ENCODE measurements at regions not wholly inside any gene's neighbourhood (a gene's known extent, or its start where the extent isn't known, plus 50 kb on each side); places are given as distances from the start of the nearest gene placed in this dataset.
"Not testable (repeated sequence)": the region's sequence is repeated elsewhere in the genome, so short reads cannot be mapped to it uniquely, and the experiment has no call there.

DNA sequence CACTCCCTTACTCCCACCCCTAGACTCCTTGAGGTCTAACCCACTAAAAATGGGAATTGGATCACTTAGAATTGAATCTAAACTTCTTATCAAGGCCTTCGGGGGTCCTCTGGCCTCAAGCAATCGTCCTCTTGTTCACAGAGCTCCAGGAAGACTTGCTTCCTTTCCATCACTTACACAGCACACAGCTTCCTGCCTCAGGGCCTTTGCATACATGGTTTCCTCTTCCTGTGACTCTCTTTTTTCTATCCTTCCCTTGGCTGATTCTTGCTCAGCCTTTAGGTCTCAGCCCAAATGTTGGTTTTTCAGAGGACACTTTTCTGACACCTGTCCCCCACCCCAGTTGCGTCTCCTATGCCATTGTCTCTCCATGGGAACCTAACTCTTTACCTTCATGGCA, 50.0 kb upstream of the ALDH1B1 start:
- DNase-seq (ENCODE audit: low read depth in 2 of 2), result no peak

DNA sequence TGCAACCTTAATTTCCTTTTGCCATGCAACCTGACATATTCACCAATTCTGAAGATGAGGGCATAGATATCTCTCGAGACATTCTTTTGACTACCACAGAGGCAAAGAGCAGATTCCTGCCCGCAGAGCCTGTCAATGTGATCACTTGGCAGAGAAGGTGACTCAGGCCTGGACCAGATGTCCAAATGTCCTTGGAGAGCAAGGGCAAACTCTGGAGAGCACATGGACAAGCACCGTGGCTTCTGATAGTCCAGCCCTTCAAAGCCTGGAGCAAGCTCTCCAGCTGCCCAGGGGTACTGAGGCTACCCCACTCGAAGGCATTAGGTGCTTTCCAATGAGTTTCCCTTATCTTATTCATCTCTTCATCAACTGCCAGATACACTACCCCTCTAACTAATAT, 50.4 kb upstream of the ALDH1B1 start:
- DNase-seq (ENCODE audit: low read depth in 2 of 2), result no peak

DNA sequence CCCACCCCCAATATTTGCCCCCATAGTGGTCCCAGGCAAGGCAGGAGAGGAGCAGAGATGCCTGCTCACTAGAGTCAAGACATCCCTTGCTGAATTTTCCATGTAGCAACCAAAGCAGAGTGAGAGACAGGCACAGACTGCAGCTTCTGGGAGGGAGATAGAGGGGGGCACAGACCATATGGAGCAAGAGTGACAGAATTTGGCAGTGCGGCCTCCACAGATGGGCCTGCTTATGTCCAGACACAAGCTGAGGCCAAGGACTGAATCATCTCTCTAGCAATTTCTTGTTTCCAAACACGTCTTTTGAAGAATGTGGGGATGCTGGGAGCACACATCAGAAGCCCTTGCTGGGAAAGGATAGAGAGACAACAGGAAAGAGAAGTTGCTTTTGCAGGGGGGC, 53.0 kb upstream of the ALDH1B1 start:
- DNase-seq (ENCODE audit: low read depth in 2 of 2), result no peak

DNA sequence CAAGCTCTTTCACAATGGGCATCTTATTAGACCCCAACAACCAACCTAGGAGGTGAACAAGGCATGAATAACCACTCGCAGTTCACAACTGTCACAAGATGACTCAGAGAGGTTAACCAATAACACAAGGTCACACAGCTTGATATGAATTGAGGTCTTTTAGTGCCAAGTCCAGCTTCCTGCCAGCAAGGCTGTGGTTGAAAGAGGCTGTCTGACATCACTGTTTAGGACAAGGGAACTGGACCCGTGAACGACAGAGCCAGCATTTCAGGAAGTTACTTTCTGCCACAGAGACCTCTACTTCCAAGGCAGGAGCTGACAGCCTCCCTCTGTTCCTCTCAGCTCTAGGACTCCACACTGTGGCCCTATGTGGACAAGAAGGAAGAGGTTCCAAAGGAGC, 53.4 kb upstream of the ALDH1B1 start:
- DNase-seq (ENCODE audit: low read depth in 2 of 2), result no peak

DNA sequence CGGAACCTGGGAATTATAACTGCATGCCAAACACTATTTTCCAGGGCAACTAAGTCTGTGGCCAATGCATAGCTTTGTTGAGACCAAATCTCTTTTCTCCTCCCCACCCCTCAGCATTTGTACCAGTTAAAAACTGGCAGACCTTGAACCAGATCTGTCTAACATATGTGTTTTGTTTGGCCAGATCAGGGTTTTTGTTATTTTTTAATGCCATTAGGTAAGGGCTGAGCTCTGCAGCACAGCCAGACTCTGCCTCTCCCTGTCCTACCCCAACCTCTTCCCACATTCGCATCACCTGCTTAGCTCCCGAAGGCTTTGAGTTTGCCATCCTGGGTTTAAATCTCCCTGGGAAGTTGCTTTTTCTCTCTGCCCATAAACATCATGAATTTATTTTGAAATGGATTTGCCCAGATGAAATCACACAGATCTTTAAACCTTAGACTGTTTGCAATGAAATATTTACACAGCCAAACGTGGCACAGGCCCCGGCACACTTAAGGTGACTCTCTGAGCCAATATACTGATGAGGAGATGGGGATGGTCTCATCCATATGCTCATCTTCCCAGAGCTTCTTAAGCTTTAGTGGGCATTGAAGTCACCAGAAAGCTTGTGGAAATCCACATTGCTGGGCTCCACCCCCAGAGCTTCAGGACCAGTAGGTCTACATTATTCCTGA, 54.0 kb upstream of the ALDH1B1 start:
- no peak for DNase-seq (ENCODE audit: low read depth in 2 of 2)

DNA sequence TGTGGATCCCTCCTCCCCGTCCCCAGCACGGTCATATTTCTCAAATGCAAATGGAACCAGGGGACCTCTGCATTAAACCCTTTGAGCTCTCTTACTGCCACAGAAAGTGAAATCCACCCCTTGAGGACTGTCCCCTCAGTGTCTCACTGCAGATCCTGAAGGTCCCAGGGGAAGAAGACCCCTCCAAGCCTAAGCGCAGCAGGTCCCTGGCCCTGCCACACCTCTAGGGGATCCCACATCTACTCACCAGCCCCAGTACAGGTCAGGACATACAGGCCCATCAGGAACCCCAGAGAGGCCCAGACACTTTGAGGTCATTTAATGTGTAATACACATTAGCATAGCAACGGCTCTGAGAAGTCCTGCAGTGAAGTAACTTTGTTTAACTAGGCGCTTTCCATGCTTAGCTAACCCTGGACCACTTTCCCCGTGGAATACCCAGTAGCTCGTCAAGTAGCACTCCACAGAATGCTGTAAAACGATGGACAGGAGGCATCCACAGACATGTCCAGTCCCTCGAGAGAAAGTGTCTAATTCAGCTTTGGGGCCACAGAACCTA, 54.7 kb upstream of the ALDH1B1 start:
- no peak for DNase-seq (ENCODE audit: low read depth in 2 of 2)

DNA sequence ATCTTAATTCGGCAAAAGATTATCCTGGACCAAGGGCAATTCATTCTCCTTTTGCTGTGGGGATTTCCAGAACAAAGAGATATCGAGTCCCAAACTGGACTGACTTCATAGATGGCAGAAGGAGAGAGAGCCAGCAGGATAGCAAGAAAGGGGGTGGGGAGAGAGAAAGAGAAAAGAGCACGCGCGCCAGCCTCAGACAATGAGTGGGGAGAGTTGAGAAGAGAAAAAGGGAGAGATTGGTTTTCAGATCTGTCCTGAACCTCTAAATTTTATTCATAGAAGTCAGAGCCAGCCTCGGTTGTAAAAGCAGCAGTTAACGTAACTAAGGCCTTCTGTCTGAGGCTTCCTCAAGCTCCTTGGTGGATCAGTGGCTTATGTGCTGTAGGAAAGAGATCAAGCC, 55.3 kb upstream of the ALDH1B1 start:
- DNase-seq (ENCODE audit: low read depth in 2 of 2), result no peak

DNA sequence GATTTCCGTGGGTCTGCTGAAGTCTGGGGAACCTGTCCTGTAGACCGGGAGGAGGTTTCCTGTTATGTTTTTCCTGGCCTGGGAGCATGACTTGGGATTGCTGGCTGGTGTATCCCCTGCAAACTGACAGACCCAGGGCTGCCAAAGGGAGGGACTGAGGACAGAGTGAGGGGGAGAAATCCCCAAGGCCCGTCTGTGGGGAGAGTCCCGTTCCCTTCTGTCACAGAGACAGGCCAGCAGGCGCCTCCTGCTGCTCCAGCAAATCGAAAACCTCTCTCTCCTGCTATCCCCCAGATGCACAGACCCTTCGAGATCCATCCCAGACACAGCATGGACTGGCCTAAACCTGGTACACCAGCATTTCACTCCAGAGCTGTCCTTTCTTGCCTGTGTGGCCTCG, 56.2 kb upstream of the ALDH1B1 start:
- no peak for DNase-seq (ENCODE audit: low read depth in 2 of 2)

DNA sequence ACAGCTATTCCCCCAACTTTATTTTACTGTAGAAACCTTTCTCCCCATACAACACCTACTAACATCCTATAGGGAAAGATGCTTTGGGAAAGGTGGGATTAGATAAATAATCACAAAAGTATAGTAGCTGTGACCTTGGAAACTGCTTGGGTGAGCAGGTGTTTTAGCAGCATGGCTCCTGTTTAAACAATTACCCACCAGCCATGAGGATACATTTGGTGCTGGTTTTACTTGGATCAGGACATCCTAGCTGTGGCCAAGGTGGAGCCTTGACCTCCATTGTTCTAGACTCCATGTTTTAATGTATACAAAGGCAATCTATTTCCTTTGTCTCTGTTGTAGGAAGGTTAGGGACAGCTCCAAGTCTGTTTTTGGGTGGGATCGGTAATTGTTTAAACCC, 56.8 kb upstream of the ALDH1B1 start:
- DNase-seq (ENCODE audit: low read depth in 2 of 2), result no peak

DNA sequence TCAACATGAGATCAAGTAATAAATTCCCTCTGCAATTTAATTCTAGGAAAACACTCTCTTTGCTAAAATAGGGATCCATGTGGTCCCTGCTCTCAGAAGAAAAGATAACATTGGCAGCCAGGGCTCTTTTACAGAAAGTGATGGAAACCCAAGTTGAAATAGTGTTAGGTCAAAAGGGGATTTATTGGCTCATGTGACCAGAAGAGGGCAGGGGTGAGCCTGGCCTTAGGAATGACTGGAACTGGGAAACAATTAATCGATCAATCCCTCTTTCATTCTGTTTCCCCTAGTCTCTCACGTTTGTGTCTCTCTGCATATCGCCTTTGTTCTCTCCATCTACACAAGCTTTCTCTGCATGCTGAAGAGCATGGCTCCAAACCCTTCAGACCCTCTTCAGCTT, 58.3 kb upstream of the ALDH1B1 start:
- DNase-seq (ENCODE audit: low read depth in 2 of 2), result no peak

DNA sequence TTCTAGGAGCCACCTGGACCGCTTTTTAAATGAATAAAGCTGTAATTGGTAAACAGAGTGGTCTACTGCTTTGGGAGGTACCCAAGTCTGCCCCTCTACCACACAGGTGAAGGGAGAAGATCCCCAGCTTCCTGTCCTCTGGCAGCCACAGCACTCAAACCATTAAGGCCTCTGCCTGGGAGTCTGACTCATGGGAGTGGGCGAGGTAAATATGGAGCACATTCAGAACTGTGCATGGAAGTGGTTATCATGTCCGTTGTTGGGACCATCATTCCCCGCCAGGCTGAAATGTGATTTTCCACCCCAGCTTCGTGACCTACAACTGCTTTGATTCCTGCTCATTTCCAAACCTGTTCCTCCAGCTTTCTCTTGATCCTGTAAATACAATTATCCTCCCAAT, 59.5 kb upstream of the ALDH1B1 start:
- DNase-seq (ENCODE audit: low read depth in 2 of 2), result no peak

DNA sequence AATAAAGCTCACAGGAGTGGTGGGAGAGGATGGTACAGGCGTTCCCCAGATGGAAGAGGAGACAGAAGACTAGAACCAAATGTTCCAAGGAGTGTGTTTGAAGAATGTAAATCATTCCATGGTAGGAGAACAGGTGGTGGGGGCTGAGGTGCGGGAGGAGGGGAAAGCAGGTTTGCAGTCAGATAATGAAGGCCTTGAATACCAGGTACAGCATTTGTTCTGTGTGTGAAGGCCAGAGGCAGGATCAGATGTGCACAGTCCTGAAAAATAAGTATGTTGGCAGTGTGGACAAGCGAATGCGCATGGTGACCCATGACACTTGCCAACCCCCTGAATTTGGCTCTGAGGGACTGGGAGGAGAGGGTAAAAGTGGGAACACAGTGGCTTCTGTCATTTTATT, 59.9 kb upstream of the ALDH1B1 start:
- DNase-seq (ENCODE audit: low read depth in 2 of 2), result no peak

DNA sequence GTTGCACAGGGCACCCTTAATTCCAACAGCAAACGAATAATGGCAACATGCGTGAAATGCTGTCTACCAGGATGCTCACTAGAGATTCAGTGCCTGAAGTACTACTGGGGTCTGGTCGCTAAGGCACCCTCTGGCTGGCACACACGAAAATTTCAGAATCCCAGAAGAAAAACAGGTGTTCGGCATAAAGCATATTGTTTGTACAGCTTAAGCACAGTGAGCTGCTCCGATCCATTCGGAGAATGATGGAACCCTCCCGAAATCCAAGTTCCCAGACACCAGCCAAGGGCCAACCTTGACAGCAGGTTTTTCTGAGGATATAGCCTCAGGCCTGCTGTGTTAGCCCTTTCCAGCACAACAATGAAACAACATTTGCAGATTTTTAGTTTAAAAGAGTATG, 61.4 kb upstream of the ALDH1B1 start:
- no peak for DNase-seq (ENCODE audit: low read depth in 2 of 2)

DNA sequence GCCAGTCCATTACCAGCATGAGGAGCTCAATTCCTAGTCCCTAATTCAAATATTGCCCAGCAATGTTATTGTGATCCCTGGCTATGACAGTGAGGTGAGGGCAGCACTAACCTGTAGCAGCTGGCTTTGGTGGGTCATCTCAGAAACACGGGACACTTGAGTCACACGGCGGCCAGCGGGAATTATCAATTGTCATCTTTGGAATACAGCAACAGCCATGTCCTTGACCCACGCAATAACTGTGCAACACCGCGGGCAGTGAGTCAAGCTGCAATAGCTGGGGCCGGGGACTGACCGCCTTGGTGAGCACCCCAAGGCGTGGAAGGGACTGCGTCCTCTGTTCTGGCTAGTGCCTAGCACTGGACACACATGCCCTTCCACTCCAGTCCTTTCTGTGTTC, 62.5 kb upstream of the ALDH1B1 start:
- DNase-seq (ENCODE audit: low read depth in 2 of 2), result no peak

DNA sequence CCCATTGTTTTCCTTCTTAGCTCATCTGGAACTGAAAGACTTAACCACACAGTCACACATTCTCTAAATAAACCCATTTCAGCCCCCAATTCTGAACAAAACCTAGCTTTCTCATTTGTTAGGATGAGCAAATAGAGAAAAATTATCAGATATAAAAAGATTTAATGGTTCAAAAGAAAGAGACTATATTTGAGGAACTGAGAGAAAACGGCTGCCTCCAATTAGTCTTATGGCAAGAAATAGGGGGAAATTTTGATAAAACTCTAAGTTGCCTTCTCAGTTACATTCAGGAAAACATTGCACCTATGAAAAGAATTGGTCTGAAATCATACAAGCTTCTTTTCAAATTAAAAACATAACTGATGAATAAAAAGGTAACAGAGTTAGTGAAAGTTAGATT, 63.7 kb upstream of the ALDH1B1 start:
- no peak for DNase-seq (ENCODE audit: low read depth in 2 of 2)

DNA sequence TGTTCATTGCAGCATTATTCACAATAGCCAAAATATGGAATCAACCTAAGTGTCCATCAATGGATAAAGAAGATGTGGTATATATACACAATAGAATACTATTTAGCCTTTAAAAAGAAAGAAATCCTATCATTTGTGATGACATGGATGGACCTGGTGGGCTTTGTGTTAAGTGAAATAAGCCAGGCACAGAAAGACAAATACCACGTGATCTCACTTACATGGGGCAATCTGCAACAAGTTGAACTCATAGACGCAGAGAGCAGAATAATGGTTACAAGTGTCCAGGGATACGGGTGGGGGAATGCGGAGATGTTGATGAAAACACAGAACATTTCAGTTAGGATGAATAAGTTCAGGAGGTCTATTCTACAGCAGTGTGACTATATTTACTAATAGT, 66.4 kb upstream of the ALDH1B1 start:
- DNase-seq (ENCODE audit: low read depth in 2 of 2), result no peak

DNA sequence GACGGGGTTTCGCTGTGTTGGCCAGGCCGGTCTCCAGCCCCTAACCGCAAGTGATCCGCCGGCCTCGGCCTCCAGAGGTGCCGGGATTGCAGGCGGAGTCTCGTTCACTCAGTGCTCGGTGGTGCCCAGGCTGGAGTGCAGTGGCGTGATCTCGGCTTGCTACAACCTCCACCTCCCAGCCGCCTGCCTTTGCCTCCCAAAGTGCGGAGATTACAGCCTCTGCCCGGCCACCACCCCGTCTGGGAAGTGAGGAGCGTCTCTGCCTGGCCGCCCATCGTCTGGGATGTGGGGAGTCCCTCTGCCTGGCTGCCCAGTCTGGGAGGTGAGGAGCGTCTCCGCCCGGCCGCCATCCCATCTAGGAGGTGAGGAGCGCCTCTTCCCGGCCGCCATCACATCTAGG, 68.3 kb upstream of the ALDH1B1 start:
- DNase-seq (ENCODE audit: low read depth in 2 of 2), result not testable (repeated sequence)

DNA sequence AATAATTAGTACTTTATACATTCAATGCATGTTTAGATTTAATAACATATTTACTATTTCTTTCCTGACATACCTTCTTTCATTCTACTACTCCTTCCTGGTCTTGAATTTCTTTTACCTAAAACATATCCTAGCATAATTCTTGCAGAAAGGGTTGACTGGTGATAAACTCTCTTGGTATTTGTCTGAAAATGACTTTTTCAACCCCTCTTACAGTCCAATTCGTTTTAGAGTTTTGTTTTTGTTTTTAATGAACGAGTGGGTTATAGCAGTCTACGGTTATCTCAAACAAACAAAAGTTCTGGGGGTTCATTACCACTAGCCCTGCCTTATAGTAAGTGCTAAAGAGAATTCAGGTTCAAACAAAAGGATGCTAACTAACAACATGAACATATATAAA, 69.6 kb upstream of the ALDH1B1 start:
- DNase-seq (ENCODE audit: low read depth in 2 of 2), result no peak

DNA sequence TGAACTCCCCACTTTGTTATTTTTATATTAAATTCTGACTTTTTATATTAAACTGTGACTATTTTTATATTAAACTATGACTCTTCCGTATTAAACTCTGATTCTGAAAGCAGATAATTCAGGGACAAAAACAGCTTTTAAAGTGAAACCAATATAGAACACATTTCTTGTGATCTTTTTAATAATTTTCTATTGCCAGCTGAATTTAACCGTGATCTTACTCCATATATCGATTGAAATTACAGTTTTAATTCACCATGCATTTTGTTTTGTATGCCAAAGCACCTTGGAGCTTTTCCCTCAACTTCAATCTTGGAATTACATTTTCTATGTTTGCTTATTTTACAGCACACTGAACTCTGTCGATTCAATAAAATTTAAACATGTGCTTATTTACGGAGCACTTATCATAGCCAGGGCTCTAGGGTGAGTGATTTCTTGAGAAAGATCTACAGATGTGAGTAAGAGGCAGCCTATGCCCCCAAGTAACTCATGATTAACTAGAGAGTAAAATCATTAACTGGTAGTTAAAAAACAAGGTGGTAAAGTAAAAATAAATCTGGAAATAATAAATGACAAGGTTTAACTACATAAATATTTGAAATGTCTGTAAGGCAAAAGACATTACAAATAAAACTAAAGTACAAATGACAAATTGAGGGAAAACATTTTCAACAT, 72.9 kb upstream of the ALDH1B1 start:
- no peak for DNase-seq (ENCODE audit: low read depth in 2 of 2)

DNA sequence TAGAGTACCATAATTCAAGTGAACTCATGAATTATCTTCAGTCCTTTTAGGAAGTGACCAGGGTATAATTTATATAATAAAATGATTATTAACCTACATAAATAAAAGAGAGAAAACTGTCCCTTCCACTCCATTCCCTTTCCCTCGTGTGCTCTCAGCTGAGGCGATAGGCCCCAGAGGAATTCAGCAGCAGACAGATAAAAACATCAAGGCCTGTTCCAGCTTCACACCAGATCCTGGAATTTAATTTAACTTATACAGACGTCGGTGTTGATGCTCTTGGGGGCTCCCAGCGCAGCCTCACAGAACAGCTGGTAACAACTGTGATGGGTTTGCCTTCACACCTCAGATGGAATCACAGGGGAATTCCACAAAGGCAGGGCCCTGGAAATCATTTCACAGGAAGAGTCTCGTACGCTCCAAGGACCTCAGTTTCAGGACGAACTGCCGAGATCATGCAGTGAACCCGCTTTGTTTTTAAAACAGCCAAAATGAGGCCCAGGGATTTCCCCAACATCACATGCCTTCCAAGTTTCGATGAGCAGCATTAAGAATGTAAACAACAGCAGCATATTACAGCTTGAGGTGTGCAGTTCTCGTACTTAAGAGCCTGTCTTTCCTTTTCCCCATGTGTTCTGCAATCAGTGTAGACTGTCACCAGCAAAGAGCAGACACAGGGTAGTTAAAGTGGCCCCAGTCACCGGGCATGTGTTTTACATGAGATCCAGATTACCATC, 73.6 kb upstream of the ALDH1B1 start:
- DNase-seq (ENCODE audit: low read depth in 2 of 2), result no peak

DNA sequence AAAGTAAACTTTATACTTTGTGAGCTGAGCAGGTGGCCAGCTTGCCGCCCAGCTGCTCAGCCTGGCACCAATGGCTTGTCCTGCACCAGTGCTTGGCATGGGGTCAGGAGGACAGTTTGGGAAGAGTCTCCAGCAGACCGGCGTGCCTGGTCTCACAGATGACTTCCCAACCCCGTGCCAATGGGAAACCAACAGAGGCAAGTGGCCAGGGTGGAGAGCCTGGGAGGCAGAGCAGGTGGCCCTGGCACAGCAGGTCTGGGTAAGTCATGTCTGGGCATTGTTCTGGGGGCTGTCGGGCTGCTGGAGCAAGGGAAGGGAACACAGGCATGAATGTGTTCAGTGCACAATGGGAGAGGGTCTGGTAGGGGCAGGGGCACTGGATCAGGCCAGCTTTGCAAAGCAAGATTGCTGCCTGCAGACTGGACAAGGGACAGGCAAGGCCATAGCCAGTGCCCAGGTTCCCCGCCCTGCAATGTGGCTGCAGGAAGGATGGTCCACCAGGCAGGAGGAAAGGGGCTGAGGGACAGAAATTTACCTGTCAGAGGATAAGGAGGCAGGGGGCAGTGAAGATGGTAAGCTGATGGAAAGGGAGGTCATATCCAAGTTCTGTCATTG, 76.2 kb upstream of the ALDH1B1 start:
- DNase-seq (ENCODE audit: low read depth in 2 of 2), result no peak

DNA sequence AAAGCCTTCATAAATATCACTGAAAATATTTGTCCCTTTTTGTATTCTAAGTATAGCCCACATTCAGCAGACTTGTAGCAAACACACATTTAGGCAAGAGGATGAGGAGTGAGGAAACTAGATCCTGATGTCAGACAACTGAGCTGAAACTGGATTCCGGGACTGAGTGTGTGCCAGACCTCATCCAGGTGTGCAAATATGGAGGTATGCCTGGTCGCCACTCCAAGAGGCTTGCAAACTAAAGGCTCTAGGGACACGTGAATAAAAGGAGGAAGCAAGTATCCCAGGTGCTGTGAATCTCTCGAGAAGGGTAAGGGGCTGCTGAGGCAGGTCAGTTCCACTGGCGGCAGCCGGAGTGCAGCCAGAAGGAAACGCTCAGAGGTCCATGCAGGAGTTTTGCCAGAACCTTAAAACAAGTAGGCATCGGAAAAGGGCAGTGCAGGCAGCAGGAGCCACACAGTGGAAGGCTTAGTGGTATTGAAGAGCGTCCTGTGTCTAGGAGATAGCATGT, 77.4 kb upstream of the ALDH1B1 start:
- no peak for DNase-seq (ENCODE audit: low read depth in 2 of 2)
